K562 (cell line): ENCODE measurements at regions not wholly inside any gene's neighbourhood (a gene's known extent, or its start where the extent isn't known, plus 50 kb on each side); places are given as distances from the start of the nearest gene placed in this dataset.
A peak's percentile ranks its signal among the peaks of the same experiment; 100 is the strongest.

ENCODE experiments used
- ARID1B ChIP-seq: fragments of 450-650 bp; IDR thresholded peaks from 2 replicates; pipeline ENCODE4 v1.6.1; 2016; ENCODE audit warnings: antibody characterized with exemption, mild to moderate bottlenecking, inconsistent platforms
- CHCHD3 ChIP-seq: fragments of 250-450 bp; sonication (Bioruptor Pico); IDR thresholded peaks from 2 replicates; pipeline ENCODE4 v2.1.2; 2022; ENCODE audit warnings: mild to moderate bottlenecking
- DPF2 ChIP-seq: fragments of 450-650 bp; IDR thresholded peaks from 2 replicates; pipeline ENCODE4 v1.6.1; 2016
- EP300 ChIP-seq: IDR thresholded peaks from 2 replicates; pipeline ENCODE4 v1.6.1; 2012; ENCODE audit warnings: low read length, improper control_type of control experiment
- EP400 ChIP-seq: fragments of 450-650 bp; IDR thresholded peaks from 2 replicates; pipeline ENCODE4 v1.6.1; 2017; ENCODE audit warnings: antibody characterized with exemption, mild to moderate bottlenecking, moderate library complexity
- L3MBTL2 ChIP-seq: fragments of 450-650 bp; IDR thresholded peaks from 2 replicates; pipeline ENCODE4 v1.6.1; 2016; ENCODE audit warnings: mild to moderate bottlenecking, moderate library complexity
- MTA1 ChIP-seq: fragments of 450-650 bp; IDR thresholded peaks from 2 replicates; pipeline ENCODE4 v1.6.1; 2017; ENCODE audit warnings: borderline replicate concordance
- MTA3 ChIP-seq: fragments of 450-650 bp; formaldehyde crosslinking; IDR thresholded peaks from 2 replicates; pipeline ENCODE4 v1.6.1; 2017; ENCODE audit warnings: mild to moderate bottlenecking, borderline replicate concordance
- NFRKB ChIP-seq: fragments of 450-650 bp; IDR thresholded peaks from 2 replicates; pipeline ENCODE4 v1.6.1; 2016; ENCODE audit warnings: low read depth
- NR2C2 ChIP-seq, 2 experiments: fragments of 200-800 bp in 1 of 2; sonication (Bioruptor generic) in 1 of 2; sonication (generic) in 1 of 2; formaldehyde crosslinking in 1 of 2; IDR thresholded peaks; 2 replicates each; pipeline versions ENCODE4 v1.6.1 to v1.8.0; 2016 to 2022; ENCODE audit warnings: mild to moderate bottlenecking in 1 of 2, missing compliant biosample characterization in 1 of 2, missing genetic modification characterization in 1 of 2, missing genetic modification reagents in 1 of 2
- PURB ChIP-seq: sonication (generic); formaldehyde crosslinking; IDR thresholded peaks from 2 replicates; pipeline ENCODE4 v1.9.0; 2021; ENCODE audit warnings: low read depth, mild to moderate bottlenecking, missing genetic modification reagents
- RAD21 ChIP-seq, 2 experiments: fragments of 250-450 bp in 1 of 2; fragments of 450-650 bp in 1 of 2; sonication (Bioruptor Pico) in 1 of 2; formaldehyde crosslinking in 1 of 2; IDR thresholded peaks in 1 of 2; conservative IDR thresholded peaks in 1 of 2; 2 replicates each; pipeline versions ENCODE4 v1.4.0 to v1.8.0; 2020 to 2022; ENCODE audit warnings: mild to moderate bottlenecking in 2 of 2, moderate library complexity in 1 of 2
- RNF2 ChIP-seq: sonication (generic); IDR thresholded peaks from 2 replicates; pipeline ENCODE4 v1.6.1; 2016
- SIRT6 ChIP-seq: IDR thresholded peaks from one replicate; pipeline ENCODE4 v1.6.1; 2012; ENCODE audit warnings: low read depth, mild to moderate bottlenecking, control low read depth, inconsistent platforms, low read length, moderate library complexity
- YY1 ChIP-seq, 3 experiments: IDR thresholded peaks; 2 replicates each; pipeline ENCODE4 v1.6.1; 2011; ENCODE audit warnings: low read length in 2 of 3, mild to moderate bottlenecking in 2 of 3, moderate library complexity in 2 of 3, borderline replicate concordance in 1 of 3, control low read depth in 1 of 3, low read depth in 1 of 3; ENCODE audit not compliant: insufficient read depth in 3 of 3, insufficient replicate concordance in 2 of 3, control insufficient read depth in 1 of 3, insufficient read length in 1 of 3; ENCODE audit errors: extremely low read depth in 1 of 3
- ZNF766 ChIP-seq: fragments of 200-800 bp; sonication (Bioruptor generic); conservative IDR thresholded peaks from 2 replicates; pipeline ENCODE4 v1.6.1; 2016; ENCODE audit warnings: missing genetic modification characterization, missing compliant biosample characterization
- TF ChIP-seq, protein P1 (sequence below): sonication (generic); formaldehyde crosslinking; IDR thresholded peaks from 2 replicates; pipeline ENCODE4 v1.8.0; 2022; ENCODE audit warnings: mild to moderate bottlenecking, missing genetic modification reagents
- TF ChIP-seq, protein P2 (sequence below), 2 experiments: fragments of 450-650 bp; IDR thresholded peaks; 2 replicates each; pipeline ENCODE4 v1.6.1; 2016; ENCODE audit warnings: mild to moderate bottlenecking in 2 of 2, borderline replicate concordance in 1 of 2, low read depth in 1 of 2, moderate library complexity in 1 of 2

DNA sequence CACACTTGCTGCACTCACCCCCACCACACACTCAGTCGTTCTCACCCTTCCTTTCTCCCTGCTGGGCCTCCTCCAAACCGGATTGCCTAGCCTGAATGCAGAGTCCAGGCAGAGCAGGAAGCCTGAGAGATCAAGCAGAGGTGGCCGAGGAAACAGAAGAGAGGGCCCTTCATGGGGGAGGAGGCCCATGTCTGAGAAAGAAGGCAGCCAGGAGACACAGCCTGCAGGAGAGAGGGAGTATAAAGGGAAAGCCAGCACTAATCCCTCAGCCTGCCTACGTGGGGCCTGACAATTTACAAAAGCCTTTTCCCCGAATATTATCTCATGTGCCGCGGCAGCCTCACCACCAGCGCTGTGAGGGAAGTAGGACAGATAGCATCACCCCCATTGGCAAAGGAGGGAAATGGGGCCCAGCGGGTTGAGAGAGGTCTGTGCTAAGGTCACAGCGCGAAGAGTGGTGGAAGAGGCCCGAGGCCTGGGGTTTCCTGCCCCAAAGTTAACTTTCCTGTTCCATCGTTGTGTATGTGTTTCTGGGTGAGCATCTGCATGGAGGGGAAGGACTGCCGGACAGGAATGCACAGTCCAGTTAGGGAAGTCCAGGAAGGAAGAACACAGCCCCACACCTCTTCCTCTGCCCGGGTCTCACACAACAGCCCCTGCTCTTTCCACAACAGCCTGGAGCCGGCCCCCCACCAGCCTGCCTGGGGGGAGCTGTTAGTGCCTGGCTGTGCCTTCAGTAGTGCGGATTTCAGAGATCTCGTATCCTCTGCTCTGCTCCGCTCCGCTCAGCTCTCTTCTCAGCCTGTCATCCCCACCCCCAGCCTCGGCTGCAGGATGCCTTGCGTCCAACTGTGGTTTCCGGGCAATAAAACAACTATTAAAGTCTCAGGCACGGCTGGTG lies 50.9 kb upstream of the BCOR start (continued):
- TF ChIP-seq EP400 (peak; percentile 41; the same call in 1 of the 2 replicates), YY1 (IDR thresholded peaks at IDR 0.05; ENCODE audit: borderline replicate concordance in 1 of 3, control insufficient read depth in 1 of 3, extremely low read depth in 1 of 3, insufficient read depth in 3 of 3, insufficient read length in 1 of 3, insufficient replicate concordance in 2 of 3, low read depth in 1 of 3, low read length in 2 of 3) (peak in 1 of 3 experiments; percentile 42), PURB (no peak), ARID1B (peak; percentile 72), L3MBTL2 (peak; percentile 86), CHCHD3 (CRISPR knock-in tag) (no peak), NR2C2 (CRISPR knock-in tag; IDR thresholded peaks at IDR 0.05) (no peak), NR2C2 (tag; IDR thresholded peaks at IDR 0.05) (peak; percentile 56; the same call in 1 of the 2 replicates), ZNF766 (CRISPR knock-in tag) (0 out of 2 replicates have a peak, but pooled peaks have one; percentile 46), DPF2 (peak; percentile 68), RAD21 (CRISPR knock-in tag; conservative IDR thresholded peaks at IDR 0.05 in 1 of 2, IDR thresholded peaks at IDR 0.05 in 1 of 2) (peak in 1 of 2 experiments; percentile 22; a peak in 2 of 4 replicates), MTA3 (peak; percentile 61; the same call in 1 of the 2 replicates), NFRKB (0 out of 2 replicates have a peak, but pooled peaks have one; percentile 48), EP300 (peak; percentile 58), RNF2 (peak; percentile 72; the same call in 1 of the 2 replicates), SIRT6 (no peak), MTA1 (0 out of 2 replicates have a peak, but pooled peaks have one; percentile 32)
- TF ChIP-seq, protein P1, sequence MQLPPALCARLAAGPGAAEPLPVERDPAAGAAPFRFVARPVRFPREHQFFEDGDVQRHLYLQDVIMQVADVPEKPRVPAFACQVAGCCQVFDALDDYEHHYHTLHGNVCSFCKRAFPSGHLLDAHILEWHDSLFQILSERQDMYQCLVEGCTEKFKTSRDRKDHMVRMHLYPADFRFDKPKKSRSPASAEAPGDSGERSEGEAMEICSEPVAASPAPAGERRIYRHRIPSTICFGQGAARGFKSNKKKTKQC (CRISPR knock-in tag): 0 out of 2 replicates have a peak, but pooled peaks have one; percentile 31
- TF ChIP-seq, protein P2, sequence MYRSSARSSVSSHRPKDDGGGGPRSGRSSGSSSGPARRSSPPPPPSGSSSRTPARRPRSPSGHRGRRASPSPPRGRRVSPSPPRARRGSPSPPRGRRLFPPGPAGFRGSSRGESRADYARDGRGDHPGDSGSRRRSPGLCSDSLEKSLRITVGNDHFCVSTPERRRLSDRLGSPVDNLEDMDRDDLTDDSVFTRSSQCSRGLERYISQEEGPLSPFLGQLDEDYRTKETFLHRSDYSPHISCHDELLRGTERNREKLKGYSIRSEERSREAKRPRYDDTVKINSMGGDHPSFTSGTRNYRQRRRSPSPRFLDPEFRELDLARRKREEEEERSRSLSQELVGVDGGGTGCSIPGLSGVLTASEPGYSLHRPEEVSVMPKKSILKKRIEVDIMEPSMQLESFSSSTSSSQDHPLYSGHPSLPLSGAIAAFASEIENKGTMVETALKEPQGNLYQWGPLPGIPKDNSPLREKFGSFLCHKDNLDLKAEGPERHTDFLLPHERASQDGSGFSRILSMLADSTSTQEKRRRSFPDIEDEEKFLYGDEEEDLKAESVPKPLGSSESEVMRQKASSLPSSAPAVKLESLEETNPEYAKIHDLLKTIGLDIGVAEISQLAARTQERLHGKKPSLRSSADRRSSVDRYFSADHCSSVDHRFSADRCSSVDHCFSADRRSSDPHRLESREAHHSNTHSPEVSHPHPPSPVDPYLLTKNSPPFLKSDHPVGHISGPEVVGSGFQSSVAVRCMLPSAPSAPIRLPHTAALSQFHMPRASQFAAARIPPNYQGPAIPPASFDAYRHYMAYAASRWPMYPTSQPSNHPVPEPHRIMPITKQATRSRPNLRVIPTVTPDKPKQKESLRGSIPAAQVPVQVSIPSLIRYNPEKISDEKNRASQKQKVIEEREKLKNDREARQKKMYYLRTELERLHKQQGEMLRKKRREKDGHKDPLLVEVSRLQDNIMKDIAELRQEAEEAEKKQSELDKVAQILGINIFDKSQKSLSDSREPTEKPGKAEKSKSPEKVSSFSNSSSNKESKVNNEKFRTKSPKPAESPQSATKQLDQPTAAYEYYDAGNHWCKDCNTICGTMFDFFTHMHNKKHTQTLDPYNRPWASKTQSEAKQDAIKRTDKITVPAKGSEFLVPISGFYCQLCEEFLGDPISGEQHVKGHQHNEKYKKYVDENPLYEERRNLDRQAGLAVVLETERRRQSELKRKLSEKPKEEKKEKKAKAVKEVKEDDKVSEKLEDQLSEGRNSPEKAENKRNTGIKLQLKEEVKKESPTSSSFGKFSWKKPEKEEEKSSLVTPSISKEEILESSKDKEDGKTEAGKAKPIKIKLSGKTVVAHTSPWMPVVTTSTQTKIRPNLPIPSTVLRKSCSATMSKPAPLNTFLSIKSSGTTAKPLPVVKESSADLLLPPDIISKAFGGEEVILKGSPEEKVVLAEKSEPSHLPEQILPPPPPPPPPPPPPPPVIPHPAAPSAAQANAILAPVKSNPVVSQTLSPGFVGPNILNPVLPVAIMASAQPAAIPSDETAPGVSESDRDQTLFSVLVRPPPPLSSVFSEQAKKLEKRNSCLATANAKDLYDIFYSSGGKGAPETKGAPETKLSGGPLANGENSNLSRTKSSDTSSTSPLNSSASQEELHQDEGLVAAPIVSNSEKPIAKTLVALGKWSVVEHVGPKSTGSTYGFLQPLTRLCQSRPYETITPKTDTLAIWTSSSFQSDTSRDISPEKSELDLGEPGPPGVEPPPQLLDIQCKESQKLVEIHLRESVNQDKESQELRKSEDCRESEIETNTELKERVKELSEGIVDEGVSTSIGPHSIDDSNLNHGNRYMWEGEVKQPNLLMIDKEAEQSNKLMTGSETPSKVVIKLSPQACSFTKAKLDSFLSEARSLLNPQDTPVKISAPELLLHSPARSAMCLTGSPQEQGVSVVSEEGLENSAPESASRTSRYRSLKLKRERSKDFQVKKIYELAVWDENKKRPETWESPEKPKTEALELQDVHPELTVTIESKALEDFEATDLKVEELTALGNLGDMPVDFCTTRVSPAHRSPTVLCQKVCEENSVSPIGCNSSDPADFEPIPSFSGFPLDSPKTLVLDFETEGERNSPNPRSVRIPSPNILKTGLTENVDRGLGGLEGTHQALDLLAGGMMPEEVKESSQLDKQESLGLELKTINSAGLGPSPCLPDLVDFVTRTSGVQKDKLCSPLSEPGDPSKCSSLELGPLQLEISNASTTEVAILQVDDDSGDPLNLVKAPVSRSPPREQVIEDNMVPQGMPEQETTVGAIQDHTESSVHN (IDR thresholded peaks at IDR 0.05; ENCODE audit: borderline replicate concordance in 1 of 2, low read depth in 1 of 2): no peak
